Fibroblast of lung (primary cell): ENCODE measurements at regions not wholly inside any gene's neighbourhood (a gene's known extent, or its start where the extent isn't known, plus 50 kb on each side); places are given as distances from the start of the nearest gene placed in this dataset.

ENCODE experiments used
- DNase-seq, 2 donors: peaks; one replicate each; pipeline versions ENCODE4 v3.0.0 to v3.0.0-alpha.2; 2010; ENCODE audit warnings: low read depth in 2 of 2
- H2AFZ ChIP-seq: 2 replicates; pipeline ENCODE4 v1.5.1; 2012; ENCODE audit warnings: low read length, control low read depth, inconsistent platforms
- H3K27ac ChIP-seq: 2 replicates; pipeline ENCODE4 v1.5.1; 2011; ENCODE audit warnings: low read length, control low read depth; ENCODE audit not compliant: insufficient read depth
- H3K27me3 ChIP-seq: 2 replicates; pipeline ENCODE4 v1.5.1; 2011; ENCODE audit warnings: mild to moderate bottlenecking, low read length; ENCODE audit not compliant: control insufficient read depth, insufficient read depth
- H3K36me3 ChIP-seq: 2 replicates; pipeline ENCODE4 v1.5.1; 2011; ENCODE audit warnings: low read length; ENCODE audit not compliant: control insufficient read depth, insufficient read depth
- H3K4me1 ChIP-seq: 2 replicates; pipeline ENCODE4 v1.5.1; 2011; ENCODE audit warnings: low read length; ENCODE audit not compliant: control insufficient read depth, insufficient read depth; ENCODE audit errors: extremely low read depth
- H3K4me2 ChIP-seq: 2 replicates; pipeline ENCODE4 v1.5.1; 2011; ENCODE audit warnings: low read length, control low read depth; ENCODE audit not compliant: insufficient read depth; ENCODE audit errors: extremely low read depth
- H3K4me3 ChIP-seq, 4 experiments: fragments of 200-600 bp in 1 of 4; sonication (generic) in 1 of 4; replicated peaks in 1 of 4; 2 replicates each; pipeline ENCODE4 v1.5.1; 2011 to 2016; ENCODE audit warnings: low read length in 4 of 4, low read depth in 3 of 4, mild to moderate bottlenecking in 3 of 4, control low read depth in 2 of 4, inconsistent platforms in 1 of 4, mixed read lengths in 1 of 4; ENCODE audit not compliant: insufficient read depth in 1 of 4; ENCODE audit errors: control extremely low read depth in 1 of 4
- H3K79me2 ChIP-seq: 2 replicates; pipeline ENCODE4 v1.5.1; 2012; ENCODE audit warnings: mild to moderate bottlenecking, low read length, inconsistent platforms; ENCODE audit not compliant: control insufficient read depth, insufficient read depth
- H3K9ac ChIP-seq: 2 replicates; pipeline ENCODE4 v1.5.1; 2011; ENCODE audit warnings: mild to moderate bottlenecking, low read length, control low read depth; ENCODE audit not compliant: insufficient read depth
- H3K9me3 ChIP-seq: 2 replicates; pipeline ENCODE4 v1.5.1; 2012; ENCODE audit warnings: low read depth, low read length; ENCODE audit not compliant: control insufficient read depth, insufficient read depth
- H4K20me1 ChIP-seq: 2 replicates; pipeline ENCODE4 v1.5.1; 2011; ENCODE audit warnings: low read length; ENCODE audit not compliant: control insufficient read depth, insufficient read depth; ENCODE audit errors: extremely low read depth
- EZH2 ChIP-seq: IDR thresholded peaks from 2 replicates; pipeline ENCODE4 v1.5.1; 2012; ENCODE audit warnings: low read length, control low read depth, mild to moderate bottlenecking; ENCODE audit errors: missing control alignments
- TF ChIP-seq, protein P1 (sequence below), 2 donors: IDR thresholded peaks in 1 of 2; conservative IDR thresholded peaks in 1 of 2; 1 replicate in 1 of 2; 2 replicates in 1 of 2; pipeline ENCODE4 v1.5.1; 2011 to 2012; ENCODE audit warnings: low read length in 2 of 2, control low read depth in 1 of 2, inconsistent platforms in 1 of 2, low read depth in 1 of 2, mild to moderate bottlenecking in 1 of 2

DNA sequence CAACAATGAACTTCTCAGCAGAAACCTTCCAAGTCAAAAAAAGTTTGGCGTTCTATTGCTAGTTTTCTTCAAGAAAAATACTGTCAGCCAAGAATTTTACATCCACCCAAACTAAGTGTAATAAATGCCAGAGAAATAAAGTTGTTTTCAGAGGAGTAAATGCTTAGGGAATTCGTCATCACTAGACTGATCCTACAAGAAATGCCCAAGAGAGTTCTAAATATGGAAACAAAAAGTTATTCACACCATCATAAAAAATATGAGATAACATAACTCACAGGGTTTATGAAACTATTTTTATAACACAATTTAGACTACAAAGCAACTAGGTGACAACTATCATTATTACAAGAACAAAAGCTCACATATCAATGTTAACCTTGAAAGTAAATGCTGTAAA is 259.5 kb upstream of the GABRA2 start:
- Histone ChIP-seq H3K27ac (no peak overlapping the region), H3K4me3 (no peak overlapping the region), H3K36me3 (no peaks in the 10 kb centered on the region), H3K27me3 (no peaks in the 10 kb centered on the region), H3K4me2 (no peak overlapping the region), H2AFZ (no peak overlapping the region), H3K9ac (no peak overlapping the region), H3K79me2 (no peaks in the 10 kb centered on the region), H3K4me1 (no peaks in the 10 kb centered on the region), H4K20me1 (no peaks in the 10 kb centered on the region), H3K9me3 (no peaks in the 10 kb centered on the region)
- no peak for DNase-seq
- TF ChIP-seq, protein P1, sequence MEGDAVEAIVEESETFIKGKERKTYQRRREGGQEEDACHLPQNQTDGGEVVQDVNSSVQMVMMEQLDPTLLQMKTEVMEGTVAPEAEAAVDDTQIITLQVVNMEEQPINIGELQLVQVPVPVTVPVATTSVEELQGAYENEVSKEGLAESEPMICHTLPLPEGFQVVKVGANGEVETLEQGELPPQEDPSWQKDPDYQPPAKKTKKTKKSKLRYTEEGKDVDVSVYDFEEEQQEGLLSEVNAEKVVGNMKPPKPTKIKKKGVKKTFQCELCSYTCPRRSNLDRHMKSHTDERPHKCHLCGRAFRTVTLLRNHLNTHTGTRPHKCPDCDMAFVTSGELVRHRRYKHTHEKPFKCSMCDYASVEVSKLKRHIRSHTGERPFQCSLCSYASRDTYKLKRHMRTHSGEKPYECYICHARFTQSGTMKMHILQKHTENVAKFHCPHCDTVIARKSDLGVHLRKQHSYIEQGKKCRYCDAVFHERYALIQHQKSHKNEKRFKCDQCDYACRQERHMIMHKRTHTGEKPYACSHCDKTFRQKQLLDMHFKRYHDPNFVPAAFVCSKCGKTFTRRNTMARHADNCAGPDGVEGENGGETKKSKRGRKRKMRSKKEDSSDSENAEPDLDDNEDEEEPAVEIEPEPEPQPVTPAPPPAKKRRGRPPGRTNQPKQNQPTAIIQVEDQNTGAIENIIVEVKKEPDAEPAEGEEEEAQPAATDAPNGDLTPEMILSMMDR (conservative IDR thresholded peaks at IDR 0.05 in 1 of 2, IDR thresholded peaks at IDR 0.05 in 1 of 2; ENCODE audit: low read depth in 1 of 2, low read length in 2 of 2) = no peak
- TF ChIP-seq EZH2 = no peak

DNA sequence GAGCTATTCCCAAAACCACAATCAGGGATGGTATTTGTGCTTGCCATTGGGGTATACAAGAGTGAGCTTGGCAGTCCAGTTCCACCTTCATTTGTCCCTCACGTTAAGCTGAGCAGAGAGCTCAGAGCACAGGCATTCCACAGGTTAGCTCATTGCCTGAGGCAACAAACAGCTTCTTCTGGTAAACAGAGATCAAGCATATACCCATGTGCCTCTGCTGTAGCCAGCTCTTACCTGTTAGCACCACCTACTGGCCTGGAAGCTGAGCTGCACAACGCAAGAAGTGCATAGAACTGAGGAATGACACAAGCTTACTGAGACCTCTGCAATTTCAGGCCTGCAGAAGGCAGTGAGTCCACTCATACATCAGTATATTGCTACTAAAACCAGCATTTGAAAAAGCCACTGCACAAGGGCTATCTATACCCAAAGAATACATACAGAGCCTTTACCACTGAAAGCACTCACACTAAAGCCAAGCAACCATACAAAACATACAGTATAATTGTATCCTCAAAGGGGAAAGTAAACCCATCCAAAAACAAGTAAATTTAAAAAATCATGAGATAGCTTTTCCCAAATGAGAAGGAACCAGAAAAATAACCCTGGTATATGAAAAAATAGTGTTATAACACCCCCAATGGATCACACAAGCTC is 258.3 kb upstream of the GABRA2 start:
- H3K4me3 ChIP-seq = no peak overlapping the region
- H4K20me1 ChIP-seq = no peaks in the 10 kb centered on the region
- H3K9me3 ChIP-seq = no peaks in the 10 kb centered on the region
- no peak overlapping the region for H3K4me2 ChIP-seq
- H3K79me2 ChIP-seq = no peaks in the 10 kb centered on the region
- no peaks in the 10 kb centered on the region for H3K4me1 ChIP-seq
- peak; percentile 1 to 34 for DNase-seq
- no peak overlapping the region for H3K9ac ChIP-seq
- H3K27me3 ChIP-seq = no peaks in the 10 kb centered on the region
- no peak overlapping the region for H3K27ac ChIP-seq
- no peak overlapping the region for H2AFZ ChIP-seq
- TF ChIP-seq, protein P1 (conservative IDR thresholded peaks at IDR 0.05 in 1 of 2, IDR thresholded peaks at IDR 0.05 in 1 of 2; ENCODE audit: low read depth in 1 of 2, low read length in 2 of 2) = peak in 1 of 2 donors; percentile 53
- TF ChIP-seq EZH2 = no peak
- H3K36me3 ChIP-seq = no peaks in the 10 kb centered on the region

DNA sequence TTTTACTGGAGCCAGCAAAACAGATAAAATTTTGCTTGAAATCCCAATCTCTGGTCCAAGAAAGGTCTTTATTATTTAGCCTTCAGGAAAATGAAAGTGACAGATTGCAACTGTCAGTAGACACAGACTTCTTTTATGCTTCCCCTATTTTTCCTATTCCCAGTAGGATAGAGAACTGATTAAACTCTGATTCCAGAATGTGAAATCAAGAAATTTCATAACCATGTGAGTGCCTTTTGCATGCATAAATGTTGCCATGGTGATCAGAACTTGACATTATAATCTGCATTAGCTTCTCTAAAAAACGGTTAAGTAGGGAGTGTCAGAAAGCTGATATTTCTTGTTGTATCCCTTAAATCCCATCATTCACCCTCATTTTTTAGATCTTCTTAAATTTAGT is 255.2 kb upstream of the GABRA2 start:
- TF ChIP-seq, protein P1 (conservative IDR thresholded peaks at IDR 0.05 in 1 of 2, IDR thresholded peaks at IDR 0.05 in 1 of 2; ENCODE audit: low read depth in 1 of 2, low read length in 2 of 2) = no peak
- TF ChIP-seq EZH2 = no peak
- no peaks in the 10 kb centered on the region for H4K20me1 ChIP-seq
- no peak overlapping the region for H2AFZ ChIP-seq
- no peaks in the 10 kb centered on the region for H3K27me3 ChIP-seq
- no peaks in the 10 kb centered on the region for H3K79me2 ChIP-seq
- H3K4me1 ChIP-seq = no peaks in the 10 kb centered on the region
- no peaks in the 10 kb centered on the region for H3K9me3 ChIP-seq
- H3K36me3 ChIP-seq = no peaks in the 10 kb centered on the region
- no peak overlapping the region for H3K4me3 ChIP-seq
- no peak overlapping the region for H3K27ac ChIP-seq
- H3K9ac ChIP-seq = no peak overlapping the region
- no peak for DNase-seq
- no peak overlapping the region for H3K4me2 ChIP-seq
